ENCODE measurements at regions not wholly inside any gene's neighbourhood (a gene's known extent, or its start where the extent isn't known, plus 50 kb on each side); places are given as distances from the start of the nearest gene placed in this dataset.

- TF ChIP-seq, protein P1, sequence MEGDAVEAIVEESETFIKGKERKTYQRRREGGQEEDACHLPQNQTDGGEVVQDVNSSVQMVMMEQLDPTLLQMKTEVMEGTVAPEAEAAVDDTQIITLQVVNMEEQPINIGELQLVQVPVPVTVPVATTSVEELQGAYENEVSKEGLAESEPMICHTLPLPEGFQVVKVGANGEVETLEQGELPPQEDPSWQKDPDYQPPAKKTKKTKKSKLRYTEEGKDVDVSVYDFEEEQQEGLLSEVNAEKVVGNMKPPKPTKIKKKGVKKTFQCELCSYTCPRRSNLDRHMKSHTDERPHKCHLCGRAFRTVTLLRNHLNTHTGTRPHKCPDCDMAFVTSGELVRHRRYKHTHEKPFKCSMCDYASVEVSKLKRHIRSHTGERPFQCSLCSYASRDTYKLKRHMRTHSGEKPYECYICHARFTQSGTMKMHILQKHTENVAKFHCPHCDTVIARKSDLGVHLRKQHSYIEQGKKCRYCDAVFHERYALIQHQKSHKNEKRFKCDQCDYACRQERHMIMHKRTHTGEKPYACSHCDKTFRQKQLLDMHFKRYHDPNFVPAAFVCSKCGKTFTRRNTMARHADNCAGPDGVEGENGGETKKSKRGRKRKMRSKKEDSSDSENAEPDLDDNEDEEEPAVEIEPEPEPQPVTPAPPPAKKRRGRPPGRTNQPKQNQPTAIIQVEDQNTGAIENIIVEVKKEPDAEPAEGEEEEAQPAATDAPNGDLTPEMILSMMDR (IDR thresholded peaks at IDR 0.05 in 8 of 11, conservative IDR thresholded peaks at IDR 0.05 in 3 of 11) = no peak
- no peak for TF ChIP-seq POLR2A (IDR thresholded peaks at IDR 0.05)
- TF ChIP-seq POLR2AphosphoS5 (IDR thresholded peaks at IDR 0.05) = no peak
Observed at GRCh38 chr10:104574838-104575237, 66.3 kb upstream of the SORCS3 start.

Measured in spleen (tissue), 7 donors.